GM11168 (cell line): ENCODE measurements at regions not wholly inside any gene's neighbourhood (a gene's known extent, or its start where the extent isn't known, plus 50 kb on each side); places are given as distances from the start of the nearest gene placed in this dataset.

ENCODE experiments used
- in situ Hi-C: fragments of 300-500 bp; cut with MboI; formaldehyde crosslinking; loops from one replicate; pipeline ENCODE4 v1.12.0; 2022; ENCODE audit warnings: low sequenced_read_pairs; ENCODE audit not compliant: unreplicated experiment

DNA sequence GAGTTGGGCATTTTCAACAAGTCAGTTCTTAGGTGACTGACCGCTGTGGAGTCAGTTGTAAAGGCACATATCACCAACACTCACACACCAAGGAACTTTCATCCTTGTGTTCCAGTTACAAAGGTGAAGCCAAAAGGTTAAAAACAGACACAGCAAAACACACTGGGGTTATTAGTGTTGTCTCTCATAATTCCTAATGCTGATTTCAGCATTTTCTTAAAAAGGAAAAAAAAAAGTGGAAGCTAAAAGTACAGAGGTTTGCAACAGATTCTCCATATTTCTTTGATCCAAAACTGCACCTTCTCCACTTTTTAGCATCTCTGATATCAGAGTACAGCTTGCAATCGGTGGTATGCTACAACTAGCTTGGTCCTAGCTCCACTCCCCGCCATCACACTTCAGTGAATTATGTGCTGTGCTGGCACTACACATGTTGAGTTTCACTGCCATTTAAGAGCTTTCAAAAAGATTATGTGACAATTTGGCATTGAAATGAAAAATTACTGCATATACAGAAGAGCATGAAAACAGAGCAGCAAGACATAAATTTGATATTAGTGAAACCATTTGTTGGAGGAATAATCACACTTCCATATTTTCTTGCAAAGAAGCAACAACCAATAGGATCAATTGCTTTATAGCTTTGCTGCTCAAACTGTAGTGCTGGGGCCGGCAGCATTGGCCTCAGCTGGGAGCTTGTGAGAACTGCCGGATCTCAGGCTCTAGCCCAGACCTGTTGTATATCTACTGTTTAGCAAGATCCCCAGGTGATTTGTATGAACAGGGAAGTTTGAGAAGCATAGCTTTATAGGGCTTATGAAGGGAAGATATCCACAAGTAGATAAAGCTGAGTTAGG, 62.3 kb upstream of the DAPL1 start:
- in situ Hi-C loops, result loop anchor here (25.0 kb wide), 1 partner anchor 570 kb away; no protein-coding TSS in a partner anchor

DNA sequence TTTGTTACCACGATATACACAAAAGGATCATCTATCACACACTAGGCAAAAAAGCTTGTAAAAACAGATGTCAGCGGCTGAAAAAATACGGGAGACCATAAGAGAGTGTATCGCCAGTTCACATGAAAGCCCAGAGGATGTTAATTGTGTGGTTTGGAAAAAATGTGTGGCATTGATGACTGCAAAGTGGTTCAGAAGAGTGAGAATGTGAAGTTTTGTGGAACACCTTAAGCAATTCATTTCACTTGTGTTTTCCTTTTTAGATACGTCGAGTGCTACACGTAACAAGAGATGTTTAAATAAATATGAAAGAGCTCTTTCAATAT, 61.7 kb upstream of the DAPL1 start:
- in situ Hi-C loops, result loop anchor here (25.0 kb wide), 1 partner anchor 571 kb away; no protein-coding TSS in a partner anchor

DNA sequence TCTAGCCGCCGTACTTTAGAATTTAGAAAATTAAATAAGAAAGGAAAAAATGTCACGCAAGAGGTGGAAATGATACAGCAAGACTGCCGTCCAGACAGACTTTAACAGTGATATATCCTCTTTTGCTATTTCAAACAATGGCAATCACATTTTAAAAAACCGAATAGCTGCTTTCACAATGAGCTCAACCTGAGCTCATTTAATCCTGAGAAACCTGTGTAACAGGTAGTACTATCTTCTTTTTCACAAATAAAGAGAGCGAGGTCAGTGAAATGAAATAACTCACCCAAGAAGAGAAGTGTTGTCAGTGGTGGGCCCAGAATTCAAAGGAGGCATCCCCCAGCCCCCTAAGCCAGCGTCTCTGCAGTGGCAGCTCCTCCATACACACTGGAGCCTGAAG, 60.7 kb upstream of the DAPL1 start:
- in situ Hi-C loops, result loop anchor here (25.0 kb wide), 1 partner anchor 572 kb away; no protein-coding TSS in a partner anchor

DNA sequence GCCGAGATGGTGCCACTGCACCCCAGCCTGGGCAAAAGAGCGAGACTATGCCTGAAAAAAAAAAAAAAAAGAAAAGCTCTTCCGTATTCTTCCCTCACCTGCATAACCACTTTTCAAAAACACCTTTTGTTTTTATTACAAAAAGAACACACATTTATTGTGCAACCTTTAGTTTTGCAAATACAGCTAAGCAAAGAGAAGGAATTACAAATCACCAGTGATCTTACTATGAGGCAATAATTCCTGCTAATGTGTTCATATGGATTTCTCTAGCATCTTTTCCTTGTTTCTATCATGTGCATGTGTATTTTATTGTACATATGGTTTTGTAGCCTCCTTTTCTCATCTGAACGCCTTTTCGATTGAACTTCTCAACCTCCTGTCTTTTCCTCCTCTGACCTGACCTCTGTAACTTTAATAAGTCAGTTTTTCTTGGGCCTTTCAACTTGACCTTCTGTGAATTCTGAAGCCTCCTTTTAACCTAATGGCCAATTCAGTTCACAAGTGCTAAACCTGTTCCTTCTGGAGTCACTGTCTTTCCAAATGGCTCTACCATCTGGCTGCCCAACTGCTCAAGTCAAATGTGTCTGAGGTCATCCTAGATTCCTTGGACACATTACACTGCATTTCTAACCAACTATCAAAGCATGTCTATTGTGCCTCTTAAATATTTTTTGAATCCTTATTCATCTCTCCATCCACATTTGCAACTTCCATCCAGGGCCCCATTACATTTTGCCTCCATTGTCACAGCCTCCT, 59.1 kb upstream of the DAPL1 start:
- in situ Hi-C loops, result loop anchor here (25.0 kb wide), 1 partner anchor 574 kb away; no protein-coding TSS in a partner anchor

DNA sequence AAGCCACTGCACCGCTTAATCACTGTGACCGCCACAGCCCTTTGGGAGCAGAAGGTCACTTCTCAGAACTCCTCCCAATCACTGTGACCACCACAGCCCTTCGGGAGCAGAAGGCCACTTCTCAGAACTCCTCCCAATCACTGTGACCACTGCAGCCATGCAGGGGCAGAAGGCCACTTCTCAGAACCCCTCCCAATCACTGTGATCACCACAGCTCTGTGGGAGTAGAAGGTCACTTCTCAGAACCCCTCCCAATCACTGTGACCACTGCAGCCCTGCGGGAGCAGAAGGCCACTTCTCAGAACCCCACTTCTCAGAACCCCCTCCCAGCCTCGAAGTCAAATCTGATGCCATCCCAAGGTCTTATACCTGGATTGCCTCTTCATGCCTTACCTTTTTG, 56.8 kb upstream of the DAPL1 start:
- in situ Hi-C loops, result loop anchor here (25.0 kb wide), 1 partner anchor 576 kb away; no protein-coding TSS in a partner anchor

DNA sequence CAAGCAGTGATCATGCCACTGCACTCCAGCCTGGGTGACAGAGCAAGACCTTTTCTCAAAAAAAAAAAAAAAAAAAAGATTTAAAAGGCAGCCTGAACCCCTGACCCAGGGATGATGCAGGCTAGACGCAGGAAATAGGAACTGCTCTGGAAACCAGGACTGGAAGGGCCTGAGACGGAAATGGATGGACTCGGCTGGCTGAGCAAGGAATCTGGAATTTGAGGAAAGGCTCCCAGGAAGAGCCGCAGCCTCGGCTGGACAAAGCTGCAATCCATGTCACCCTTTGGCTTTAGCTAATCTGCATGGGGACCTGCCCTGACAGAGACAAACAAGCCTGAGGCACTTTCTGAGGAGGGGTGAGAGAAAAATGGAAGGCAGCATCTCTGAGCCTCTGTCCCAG, 55.0 kb upstream of the DAPL1 start:
- in situ Hi-C loops, result loop anchor here (25.0 kb wide), 1 partner anchor 578 kb away; no protein-coding TSS in a partner anchor

DNA sequence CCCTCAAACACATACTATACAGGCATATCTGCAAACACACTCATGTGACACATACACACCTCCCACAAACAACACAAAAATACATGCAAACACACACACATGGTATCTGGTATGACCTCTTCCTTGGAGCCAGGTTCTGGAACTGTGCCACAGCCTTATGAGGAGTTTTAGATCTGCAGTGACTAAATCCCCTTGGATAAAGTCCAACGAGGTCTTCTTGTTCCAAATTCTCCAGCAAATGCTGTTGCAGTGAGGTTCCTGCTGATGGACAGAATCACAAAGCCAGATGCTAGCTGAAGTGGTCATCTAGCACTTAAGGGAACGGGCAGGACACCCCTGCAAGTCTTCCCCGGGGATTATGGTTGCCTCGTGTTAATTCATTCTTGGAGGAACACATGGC, 54.5 kb upstream of the DAPL1 start:
- in situ Hi-C loops, result loop anchor here (25.0 kb wide), 1 partner anchor 578 kb away; no protein-coding TSS in a partner anchor

DNA sequence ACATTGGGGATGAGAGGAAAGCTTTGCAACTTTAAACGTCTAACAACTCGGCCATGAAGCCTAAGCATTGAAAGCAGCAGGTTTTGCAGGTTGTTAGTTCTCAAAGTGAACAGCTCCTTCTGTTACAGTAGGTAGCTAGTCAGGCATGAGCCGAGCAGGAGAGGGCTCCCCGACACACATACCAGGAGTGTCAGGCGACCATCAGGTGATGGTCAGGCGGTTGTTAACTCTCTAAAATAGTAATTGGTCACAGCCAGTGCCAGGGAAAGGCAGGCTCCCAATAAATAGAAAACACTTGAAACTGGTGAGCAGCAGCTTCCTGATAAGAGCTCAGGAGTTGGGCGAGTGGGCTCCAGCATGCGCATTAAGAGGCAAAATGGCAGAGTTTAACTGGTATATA, 53.5 kb upstream of the DAPL1 start:
- in situ Hi-C loops, result loop anchor here (25.0 kb wide), 1 partner anchor 579 kb away; no protein-coding TSS in a partner anchor

DNA sequence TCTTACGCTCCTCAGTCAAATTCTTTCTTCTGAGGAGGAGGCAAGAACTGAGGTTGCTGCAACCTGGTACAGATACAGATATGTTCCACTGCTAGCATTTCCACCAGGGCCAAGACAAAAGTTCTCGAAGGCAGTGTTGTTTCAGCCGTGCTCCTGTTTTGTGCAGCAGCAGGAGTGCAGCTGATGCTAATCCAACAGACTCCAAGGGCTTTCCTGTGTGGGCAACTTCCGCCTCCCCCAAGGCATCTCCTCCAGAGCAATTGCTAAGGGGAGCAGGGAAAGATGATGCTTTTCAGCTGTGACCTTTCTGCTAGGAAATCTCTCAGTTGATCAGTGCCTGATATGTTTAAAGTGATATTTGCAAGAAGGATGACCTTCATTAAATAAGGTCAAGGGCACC, 52.6 kb upstream of the DAPL1 start:
- in situ Hi-C loops, result loop anchor here (25.0 kb wide), 1 partner anchor 580 kb away; no protein-coding TSS in a partner anchor

DNA sequence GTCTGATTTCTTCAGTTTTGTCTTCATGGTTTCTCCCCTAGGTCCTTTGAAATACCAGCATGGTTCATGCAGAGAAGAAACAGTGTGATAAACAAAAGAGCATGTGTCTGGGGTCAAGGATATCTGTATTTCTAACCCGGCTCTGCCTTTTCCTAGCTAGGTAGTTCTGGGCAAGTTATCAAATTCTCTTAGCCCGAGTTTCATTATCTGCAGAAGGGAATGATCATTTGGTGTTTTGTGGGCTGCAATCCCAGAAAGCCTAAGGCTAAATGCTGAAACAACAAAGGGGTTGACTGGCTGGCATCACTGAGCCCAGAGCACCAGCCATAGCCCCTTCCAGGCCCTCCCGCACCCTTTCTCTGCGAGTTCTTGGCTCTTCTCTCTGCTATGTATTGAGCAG, 51.7 kb upstream of the DAPL1 start:
- in situ Hi-C loops, result loop anchor here (25.0 kb wide), 1 partner anchor 581 kb away; no protein-coding TSS in a partner anchor

DNA sequence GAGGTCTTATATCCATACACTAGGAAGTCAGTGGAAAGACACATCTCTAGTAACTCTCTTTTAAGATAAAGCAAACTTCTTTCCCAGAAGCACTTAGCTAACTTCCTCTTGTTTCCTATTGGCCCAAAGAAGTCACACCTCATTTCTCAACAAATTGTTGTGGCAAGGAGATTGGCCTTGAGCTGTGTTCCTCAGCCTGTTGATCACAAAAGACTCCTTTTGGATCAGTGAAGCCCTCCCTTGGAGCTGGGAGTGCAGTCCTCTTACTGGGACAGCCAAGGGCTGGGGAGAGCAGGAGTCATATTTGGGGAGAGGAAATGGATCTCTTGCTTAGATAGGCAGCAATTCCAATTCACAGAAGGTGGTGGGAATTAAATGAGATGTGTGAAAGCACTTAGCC, 51.2 kb upstream of the DAPL1 start:
- in situ Hi-C loops, result loop anchor here (25.0 kb wide), 1 partner anchor 582 kb away; no protein-coding TSS in a partner anchor

DNA sequence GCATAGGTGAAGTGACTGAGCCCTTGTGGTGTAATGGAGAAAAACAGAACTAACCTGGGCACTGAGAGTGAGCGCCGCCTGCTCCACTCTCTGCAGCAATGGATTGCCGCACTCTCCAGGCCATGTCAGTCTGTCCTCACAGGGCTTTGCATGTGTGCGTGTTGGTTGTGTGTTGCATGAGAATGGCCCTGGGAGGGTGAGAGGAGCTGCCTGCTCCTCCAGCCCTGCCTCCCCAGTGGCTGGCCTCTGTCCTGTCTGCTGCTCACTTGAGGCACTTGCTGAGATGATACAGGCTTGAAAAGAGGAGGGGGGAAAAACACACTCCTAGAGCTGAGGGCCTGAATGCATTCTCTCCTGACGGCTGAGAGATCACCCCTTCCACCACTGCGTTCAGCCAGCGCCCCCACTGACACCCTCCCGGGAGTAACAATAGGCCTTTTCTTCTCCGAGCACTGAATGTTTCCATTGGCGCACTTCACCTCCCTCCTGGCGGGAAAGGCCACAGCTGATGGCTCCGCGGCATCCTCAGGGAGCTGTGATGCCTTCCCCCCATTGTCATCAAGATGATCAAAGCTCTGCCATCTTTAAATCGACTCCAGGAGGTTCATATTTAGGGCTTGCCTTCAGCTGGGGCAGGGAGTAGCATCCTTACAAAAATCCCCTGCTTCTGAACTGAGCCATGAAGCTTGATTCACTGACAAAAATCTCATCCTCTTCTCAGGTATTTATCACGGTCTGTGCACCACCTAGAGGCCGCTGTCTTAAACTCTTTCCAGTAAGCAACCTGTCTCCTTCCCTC, 49.9 kb upstream of the DAPL1 start:
- in situ Hi-C loops, result loop anchor here (25.0 kb wide), 1 partner anchor 583 kb away; no protein-coding TSS in a partner anchor
